HG03432 (cell line): ENCODE measurements at regions not wholly inside any gene's neighbourhood (a gene's known extent, or its start where the extent isn't known, plus 50 kb on each side); places are given as distances from the start of the nearest gene placed in this dataset.
"Not testable (repeated sequence)": the region's sequence is repeated elsewhere in the genome, so short reads cannot be mapped to it uniquely, and the experiment has no call there.

Experiments used
- ATAC-seq: cut with Tn5 transposase; IDR thresholded peaks from one replicate; pipeline ENCODE4 v1.9.1; 2021; ENCODE audit warnings: mild to moderate bottlenecking, moderate library complexity; ENCODE audit not compliant: unreplicated experiment

- ATAC-seq = no peak
These were observed 115.6 kb upstream of the TMTC1 start for GRCh38 chr12:29899212-29899931.

GRCh38 chr12:29895966-29896365 is 112.2 kb upstream of the TMTC1 start:
- no peak for ATAC-seq

- no peak for ATAC-seq
These were observed 109.3 kb upstream of the TMTC1 start for GRCh38 chr12:29893002-29893401.

- no peak for ATAC-seq
These were observed 108.0 kb upstream of the TMTC1 start for GRCh38 chr12:29891792-29892191.

- no peak for ATAC-seq
These were observed 106.0 kb upstream of the TMTC1 start for GRCh38 chr12:29889737-29890136.

- ATAC-seq = no peak
These were observed 105.0 kb upstream of the TMTC1 start for GRCh38 chr12:29888777-29889176.

GRCh38 chr12:29884957-29885356 is 101.2 kb upstream of the TMTC1 start:
- ATAC-seq = not testable (repeated sequence)

- no peak for ATAC-seq
These were observed 100.3 kb upstream of the TMTC1 start for GRCh38 chr12:29883941-29884554.

GRCh38 chr12:29883525-29883924 is 99.8 kb upstream of the TMTC1 start:
- ATAC-seq = no peak

GRCh38 chr12:29882846-29883245 is 99.1 kb upstream of the TMTC1 start:
- no peak for ATAC-seq

GRCh38 chr12:29880987-29881386 is 97.2 kb upstream of the TMTC1 start:
- no peak for ATAC-seq

- no peak for ATAC-seq
These were observed 96.0 kb upstream of the TMTC1 start for GRCh38 chr12:29879606-29880308.

- no peak for ATAC-seq
These were observed 86.2 kb upstream of the TMTC1 start for GRCh38 chr12:29869946-29870345.

GRCh38 chr12:29867823-29868222 is 84.1 kb upstream of the TMTC1 start:
- no peak for ATAC-seq

- ATAC-seq = no peak
These were observed 79.9 kb upstream of the TMTC1 start for GRCh38 chr12:29863665-29864064.

- ATAC-seq = peak; percentile 54
These were observed 74.6 kb upstream of the TMTC1 start for GRCh38 chr12:29858270-29858786.

GRCh38 chr12:29847246-29847645 is 63.5 kb upstream of the TMTC1 start:
- no peak for ATAC-seq

- ATAC-seq = no peak
These were observed 60.9 kb upstream of the TMTC1 start for GRCh38 chr12:29844667-29845066.

- no peak for ATAC-seq
These were observed 59.3 kb upstream of the TMTC1 start for GRCh38 chr12:29843036-29843435.

- ATAC-seq = no peak
These were observed 55.0 kb upstream of the TMTC1 start for GRCh38 chr12:29838768-29839167.
